ENCODE measurements at regions not wholly inside any gene's neighbourhood (a gene's known extent, or its start where the extent isn't known, plus 50 kb on each side); places are given as distances from the start of the nearest gene placed in this dataset.

DNA sequence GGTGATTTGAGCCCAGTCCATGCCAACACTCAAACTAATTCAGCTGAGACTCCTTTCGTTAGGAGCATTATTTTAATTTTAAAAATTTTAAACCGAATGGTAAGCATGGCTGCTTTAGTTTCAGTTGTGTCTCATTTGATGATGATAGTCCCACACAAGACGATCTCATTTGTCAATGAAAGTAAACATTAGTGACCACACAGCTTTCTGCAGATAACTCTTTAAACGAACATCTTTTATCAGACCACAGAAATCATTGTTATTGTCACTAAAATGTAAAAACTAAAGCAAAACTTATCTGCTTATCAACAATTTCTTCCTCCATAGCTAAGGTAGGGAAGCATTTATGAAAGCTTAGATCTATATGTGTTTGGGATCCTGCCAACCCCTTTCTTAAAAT, 382.2 kb downstream of the ZFHX3 start:
- Histone ChIP-seq H3F3A (ENCODE audit: control insufficient read depth, insufficient read depth) (no peaks in the 10 kb centered on the region), H3K9me2 (replicated peaks; ENCODE audit: control insufficient read depth, low read length) (no peaks in the 10 kb centered on the region), H3K4me1 (ENCODE audit: control insufficient read depth, low read length) (peaks cover 38% of the 10 kb centered on the region), H3K9me3 (ENCODE audit: control insufficient read depth, insufficient read depth, low read length) (no peaks in the 10 kb centered on the region), H3K4me3 (ENCODE audit: low read length) (peak overlapping the region; percentile 74), H3K27ac (ENCODE audit: low read depth, low read length) (peak overlapping the region; percentile 67), H4K20me1 (ENCODE audit: control insufficient read depth, insufficient read depth, low read depth, low read length) (no peaks in the 10 kb centered on the region), H3K36me3 (ENCODE audit: control insufficient read depth, low read length) (peaks cover 4% of the 10 kb centered on the region), H3K79me2 (ENCODE audit: control insufficient read depth, low read length) (peaks cover 47% of the 10 kb centered on the region), H3K4me2 (ENCODE audit: low read length) (peak overlapping the region; percentile 88), H3K27me3 (ENCODE audit: control insufficient read depth, low read length) (no peaks in the 10 kb centered on the region)
- no peak for TF ChIP-seq EZH2phosphoT487 (IDR thresholded peaks at IDR 0.05; ENCODE audit: borderline replicate concordance, low read length)
- TF ChIP-seq, protein P1, sequence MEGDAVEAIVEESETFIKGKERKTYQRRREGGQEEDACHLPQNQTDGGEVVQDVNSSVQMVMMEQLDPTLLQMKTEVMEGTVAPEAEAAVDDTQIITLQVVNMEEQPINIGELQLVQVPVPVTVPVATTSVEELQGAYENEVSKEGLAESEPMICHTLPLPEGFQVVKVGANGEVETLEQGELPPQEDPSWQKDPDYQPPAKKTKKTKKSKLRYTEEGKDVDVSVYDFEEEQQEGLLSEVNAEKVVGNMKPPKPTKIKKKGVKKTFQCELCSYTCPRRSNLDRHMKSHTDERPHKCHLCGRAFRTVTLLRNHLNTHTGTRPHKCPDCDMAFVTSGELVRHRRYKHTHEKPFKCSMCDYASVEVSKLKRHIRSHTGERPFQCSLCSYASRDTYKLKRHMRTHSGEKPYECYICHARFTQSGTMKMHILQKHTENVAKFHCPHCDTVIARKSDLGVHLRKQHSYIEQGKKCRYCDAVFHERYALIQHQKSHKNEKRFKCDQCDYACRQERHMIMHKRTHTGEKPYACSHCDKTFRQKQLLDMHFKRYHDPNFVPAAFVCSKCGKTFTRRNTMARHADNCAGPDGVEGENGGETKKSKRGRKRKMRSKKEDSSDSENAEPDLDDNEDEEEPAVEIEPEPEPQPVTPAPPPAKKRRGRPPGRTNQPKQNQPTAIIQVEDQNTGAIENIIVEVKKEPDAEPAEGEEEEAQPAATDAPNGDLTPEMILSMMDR (IDR thresholded peaks at IDR 0.05; ENCODE audit: low read depth, low read length, poor library complexity, severe bottlenecking): no peak

DNA sequence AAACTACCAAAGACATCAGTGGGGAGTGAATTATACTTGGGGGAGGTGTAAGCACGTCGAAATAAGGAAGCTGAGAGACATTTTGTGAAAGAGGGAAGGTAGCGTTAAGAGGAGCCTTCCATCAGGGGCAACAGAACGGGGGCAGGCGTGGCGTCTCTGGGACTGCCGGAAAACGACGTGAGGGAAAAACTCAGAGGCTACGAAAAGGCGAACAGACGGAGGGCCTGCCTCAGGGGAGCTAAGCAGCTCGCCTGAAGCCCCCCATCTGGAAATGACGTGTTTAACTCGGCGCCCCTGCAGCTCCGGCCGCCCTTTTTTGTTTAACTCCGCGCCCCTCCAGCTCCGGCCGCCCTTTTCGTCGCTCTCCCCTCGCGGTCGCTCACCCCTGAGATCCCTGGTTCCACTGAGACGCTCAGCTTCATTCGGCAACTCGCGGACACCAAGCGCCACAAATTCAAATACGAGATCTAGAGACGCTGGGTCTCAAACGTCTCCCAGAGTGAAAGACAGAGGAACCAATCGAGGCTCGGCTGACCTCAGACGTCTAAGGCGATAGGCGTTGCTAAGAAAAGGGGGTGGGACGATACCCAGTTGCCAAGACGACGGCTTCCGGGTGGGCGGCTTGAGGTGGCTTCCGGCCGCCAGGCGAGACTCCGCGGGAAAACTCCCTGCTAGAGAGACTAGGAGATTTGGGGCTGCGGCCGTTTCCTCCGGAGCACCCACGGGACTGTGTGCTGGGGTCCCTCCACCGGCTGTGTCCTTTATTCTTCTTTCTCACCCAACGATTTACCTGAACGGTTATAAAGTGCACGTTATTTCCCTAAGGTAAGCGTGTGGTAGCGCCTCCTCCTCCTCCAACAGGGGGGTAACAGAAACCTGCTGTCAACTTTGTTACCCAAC, 383.2 kb downstream of the ZFHX3 start:
- H3K4me3 ChIP-seq (ENCODE audit: low read length): peak overlapping the region; percentile 74
- H4K20me1 ChIP-seq (ENCODE audit: control insufficient read depth, insufficient read depth, low read depth, low read length): no peaks in the 10 kb centered on the region
- no peaks in the 10 kb centered on the region for H3K27me3 ChIP-seq (ENCODE audit: control insufficient read depth, low read length)
- peak overlapping the region; percentile 67 for H3K27ac ChIP-seq (ENCODE audit: low read depth, low read length)
- peak overlapping the region; percentile 88 for H3K4me2 ChIP-seq (ENCODE audit: low read length)
- no peaks in the 10 kb centered on the region for H3K9me2 ChIP-seq (replicated peaks; ENCODE audit: control insufficient read depth, low read length)
- peaks cover 41% of the 10 kb centered on the region for H3K4me1 ChIP-seq (ENCODE audit: control insufficient read depth, low read length)
- no peaks in the 10 kb centered on the region for H3F3A ChIP-seq (ENCODE audit: control insufficient read depth, insufficient read depth)
- H3K9me3 ChIP-seq (ENCODE audit: control insufficient read depth, insufficient read depth, low read length): no peaks in the 10 kb centered on the region
- H3K36me3 ChIP-seq (ENCODE audit: control insufficient read depth, low read length): peaks cover 4% of the 10 kb centered on the region; the same call in 1 of the 2 replicates
- TF ChIP-seq, protein P1 (IDR thresholded peaks at IDR 0.05; ENCODE audit: low read depth, low read length, poor library complexity, severe bottlenecking): peak; percentile 13
- no peak for TF ChIP-seq EZH2phosphoT487 (IDR thresholded peaks at IDR 0.05; ENCODE audit: borderline replicate concordance, low read length)
- H3K79me2 ChIP-seq (ENCODE audit: control insufficient read depth, low read length): peaks cover 57% of the 10 kb centered on the region

DNA sequence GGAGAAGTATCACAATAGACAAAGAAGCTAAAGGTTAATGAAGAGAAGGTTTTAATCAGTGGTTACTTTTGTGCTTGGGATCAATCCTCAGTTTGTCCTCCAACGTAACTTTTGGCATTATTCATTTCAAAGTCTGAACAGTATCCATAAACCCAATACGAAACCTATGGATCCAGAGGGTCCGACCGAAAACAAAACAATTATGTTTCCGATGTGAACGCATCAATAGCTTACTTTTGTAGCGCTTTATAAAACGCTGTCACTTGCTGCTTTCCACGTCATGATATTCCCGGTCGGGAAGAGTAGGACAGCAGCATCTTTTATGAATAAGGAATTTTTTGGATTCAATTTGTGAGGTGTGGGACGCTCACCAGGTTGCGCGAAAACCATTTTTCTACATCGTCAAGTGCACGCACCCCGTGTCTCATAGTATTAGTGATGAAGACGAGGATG, 383.8 kb downstream of the ZFHX3 start:
- Histone ChIP-seq H3K27me3 (ENCODE audit: control insufficient read depth, low read length) (no peaks in the 10 kb centered on the region), H3K79me2 (ENCODE audit: control insufficient read depth, low read length) (peaks cover 63% of the 10 kb centered on the region), H3F3A (ENCODE audit: control insufficient read depth, insufficient read depth) (no peaks in the 10 kb centered on the region), H4K20me1 (ENCODE audit: control insufficient read depth, insufficient read depth, low read depth, low read length) (no peaks in the 10 kb centered on the region), H3K9me3 (ENCODE audit: control insufficient read depth, insufficient read depth, low read length) (no peaks in the 10 kb centered on the region), H3K9me2 (replicated peaks; ENCODE audit: control insufficient read depth, low read length) (no peaks in the 10 kb centered on the region), H3K4me1 (ENCODE audit: control insufficient read depth, low read length) (peaks cover 47% of the 10 kb centered on the region), H3K4me2 (ENCODE audit: low read length) (peak overlapping the region; percentile 88), H3K36me3 (ENCODE audit: control insufficient read depth, low read length) (peaks cover 4% of the 10 kb centered on the region; the same call in 1 of the 2 replicates), H3K4me3 (ENCODE audit: low read length) (peak overlapping the region; percentile 74), H3K27ac (ENCODE audit: low read depth, low read length) (peak overlapping the region; percentile 67)
- no peak for TF ChIP-seq EZH2phosphoT487 (IDR thresholded peaks at IDR 0.05; ENCODE audit: borderline replicate concordance, low read length)

Measured in DOHH2 (cell line).